ENCODE measurements at regions not wholly inside any gene's neighbourhood (a gene's known extent, or its start where the extent isn't known, plus 50 kb on each side); places are given as distances from the start of the nearest gene placed in this dataset.

GRCh38 chr5:33312571-33313549, 127.9 kb upstream of the TARS1 start:
- Mint-ChIP-seq H3K36me3 (no peaks in the 10 kb centered on the region), H3K27ac (no peak overlapping the region), H3K9me3 (peaks cover 0 to 3% (median 3%) of the 10 kb centered on the region in 7 donors), H3K4me3 (no peak overlapping the region), H3K27me3 (no peaks in the 10 kb centered on the region), H3K4me1 (no peaks in the 10 kb centered on the region)
- H3K9me3 ChIP-seq (ENCODE audit: control insufficient read depth in 2 of 2, low read length in 2 of 2) = no peaks in the 10 kb centered on the region
- DNase-seq (no peak), ATAC-seq (ENCODE audit: low read depth in 2 of 2) (no peak)
- H3K4me3 ChIP-seq (ENCODE audit: low read depth, low read length) = no peak overlapping the region
- H3K27ac ChIP-seq (ENCODE audit: insufficient read depth, low read length, poor library complexity, severe bottlenecking) = no peak overlapping the region
- H3K4me1 ChIP-seq (ENCODE audit: control insufficient read depth, insufficient read depth, low read length, poor library complexity, severe bottlenecking) = no peaks in the 10 kb centered on the region
- no peaks in the 10 kb centered on the region for H3K27me3 ChIP-seq (ENCODE audit: control insufficient read depth, insufficient read depth, low read length)
- no peaks in the 10 kb centered on the region for H3K36me3 ChIP-seq (ENCODE audit: control insufficient read depth, insufficient read depth, low read length)

GRCh38 chr5:33315189-33315588, 125.6 kb upstream of the TARS1 start:
- Histone ChIP-seq H3K27me3 (ENCODE audit: control insufficient read depth, insufficient read depth, low read length) (no peaks in the 10 kb centered on the region), H3K4me1 (ENCODE audit: control insufficient read depth, insufficient read depth, low read length, poor library complexity, severe bottlenecking) (no peaks in the 10 kb centered on the region), H3K36me3 (ENCODE audit: control insufficient read depth, insufficient read depth, low read length) (no peaks in the 10 kb centered on the region), H3K4me3 (ENCODE audit: low read depth, low read length) (no peak overlapping the region), H3K27ac (ENCODE audit: insufficient read depth, low read length, poor library complexity, severe bottlenecking) (no peak overlapping the region), H3K9me3 (ENCODE audit: control insufficient read depth in 2 of 2, low read length in 2 of 2) (no peaks in the 10 kb centered on the region)
- Mint-ChIP-seq H3K27ac (no peak overlapping the region), H3K4me3 (no peak overlapping the region), H3K9me3 (peaks cover 0 to 3% (median 3%) of the 10 kb centered on the region in 7 donors), H3K36me3 (no peaks in the 10 kb centered on the region), H3K27me3 (no peaks in the 10 kb centered on the region), H3K4me1 (no peaks in the 10 kb centered on the region)
- ATAC-seq (ENCODE audit: low read depth in 2 of 2) = no peak
- DNase-seq = no peak

- H3K4me3 ChIP-seq (ENCODE audit: low read depth, low read length) = no peak overlapping the region
- no peaks in the 10 kb centered on the region for H3K4me1 ChIP-seq (ENCODE audit: control insufficient read depth, insufficient read depth, low read length, poor library complexity, severe bottlenecking)
- Mint-ChIP-seq H3K27me3 (no peaks in the 10 kb centered on the region), H3K27ac (no peak overlapping the region), H3K9me3 (peaks cover 0 to 3% (median 0%) of the 10 kb centered on the region in 7 donors), H3K36me3 (no peaks in the 10 kb centered on the region), H3K4me3 (no peak overlapping the region), H3K4me1 (no peaks in the 10 kb centered on the region)
- ATAC-seq (ENCODE audit: low read depth in 2 of 2) = no peak
- no peaks in the 10 kb centered on the region for H3K9me3 ChIP-seq (ENCODE audit: control insufficient read depth in 2 of 2, low read length in 2 of 2)
- DNase-seq = no peak
- H3K36me3 ChIP-seq (ENCODE audit: control insufficient read depth, insufficient read depth, low read length) = no peaks in the 10 kb centered on the region
- no peaks in the 10 kb centered on the region for H3K27me3 ChIP-seq (ENCODE audit: control insufficient read depth, insufficient read depth, low read length)
- no peak overlapping the region for H3K27ac ChIP-seq (ENCODE audit: insufficient read depth, low read length, poor library complexity, severe bottlenecking)
Measured at GRCh38 chr5:33316773-33317172, 124.0 kb upstream of the TARS1 start.

- Mint-ChIP-seq H3K27me3 (no peaks in the 10 kb centered on the region), H3K4me3 (no peak overlapping the region), H3K27ac (no peak overlapping the region), H3K36me3 (no peaks in the 10 kb centered on the region), H3K9me3 (peaks cover 0 to 3% (median 0%) of the 10 kb centered on the region in 7 donors), H3K4me1 (no peaks in the 10 kb centered on the region)
- Histone ChIP-seq H3K36me3 (ENCODE audit: control insufficient read depth, insufficient read depth, low read length) (no peaks in the 10 kb centered on the region), H3K4me1 (ENCODE audit: control insufficient read depth, insufficient read depth, low read length, poor library complexity, severe bottlenecking) (no peaks in the 10 kb centered on the region), H3K27me3 (ENCODE audit: control insufficient read depth, insufficient read depth, low read length) (no peaks in the 10 kb centered on the region), H3K9me3 (ENCODE audit: control insufficient read depth in 2 of 2, low read length in 2 of 2) (no peaks in the 10 kb centered on the region), H3K27ac (ENCODE audit: insufficient read depth, low read length, poor library complexity, severe bottlenecking) (no peak overlapping the region), H3K4me3 (ENCODE audit: low read depth, low read length) (no peak overlapping the region)
- no peak for ATAC-seq (ENCODE audit: low read depth in 2 of 2)
- DNase-seq = no peak
Measured at GRCh38 chr5:33317271-33317670, 123.5 kb upstream of the TARS1 start.

GRCh38 chr5:33319151-33319550, 121.6 kb upstream of the TARS1 start:
- Histone ChIP-seq H3K4me3 (ENCODE audit: low read depth, low read length) (no peak overlapping the region), H3K27me3 (ENCODE audit: control insufficient read depth, insufficient read depth, low read length) (no peaks in the 10 kb centered on the region), H3K9me3 (ENCODE audit: control insufficient read depth in 2 of 2, low read length in 2 of 2) (no peaks in the 10 kb centered on the region), H3K27ac (ENCODE audit: insufficient read depth, low read length, poor library complexity, severe bottlenecking) (no peak overlapping the region), H3K4me1 (ENCODE audit: control insufficient read depth, insufficient read depth, low read length, poor library complexity, severe bottlenecking) (no peaks in the 10 kb centered on the region), H3K36me3 (ENCODE audit: control insufficient read depth, insufficient read depth, low read length) (no peaks in the 10 kb centered on the region)
- Mint-ChIP-seq H3K9me3 (peaks cover 0 to 1% (median 0%) of the 10 kb centered on the region in 7 donors), H3K36me3 (no peaks in the 10 kb centered on the region), H3K4me1 (no peaks in the 10 kb centered on the region), H3K27ac (no peak overlapping the region), H3K27me3 (no peaks in the 10 kb centered on the region), H3K4me3 (no peak overlapping the region)
- DNase-seq = no peak
- ATAC-seq (ENCODE audit: low read depth in 2 of 2) = no peak

- no peaks in the 10 kb centered on the region for H3K27me3 Mint-ChIP-seq
- Histone ChIP-seq H3K27ac (ENCODE audit: insufficient read depth, low read length, poor library complexity, severe bottlenecking) (no peak overlapping the region), H3K4me1 (ENCODE audit: control insufficient read depth, insufficient read depth, low read length, poor library complexity, severe bottlenecking) (no peaks in the 10 kb centered on the region), H3K36me3 (ENCODE audit: control insufficient read depth, insufficient read depth, low read length) (no peaks in the 10 kb centered on the region), H3K27me3 (ENCODE audit: control insufficient read depth, insufficient read depth, low read length) (no peaks in the 10 kb centered on the region), H3K9me3 (ENCODE audit: control insufficient read depth in 2 of 2, low read length in 2 of 2) (no peaks in the 10 kb centered on the region), H3K4me3 (ENCODE audit: low read depth, low read length) (no peak overlapping the region)
- ATAC-seq (ENCODE audit: low read depth in 2 of 2) (no peak), DNase-seq (no peak)
- H3K4me3 Mint-ChIP-seq = no peak overlapping the region
- H3K4me1 Mint-ChIP-seq = no peaks in the 10 kb centered on the region
- H3K27ac Mint-ChIP-seq = no peak overlapping the region
- peaks cover 0 to 4% (median 0%) of the 10 kb centered on the region in 7 donors for H3K9me3 Mint-ChIP-seq
- no peaks in the 10 kb centered on the region for H3K36me3 Mint-ChIP-seq
Measured at GRCh38 chr5:33319841-33320240, 120.9 kb upstream of the TARS1 start.

GRCh38 chr5:33321026-33321425, 119.7 kb upstream of the TARS1 start:
- H3K36me3 Mint-ChIP-seq = no peaks in the 10 kb centered on the region
- Histone ChIP-seq H3K9me3 (ENCODE audit: control insufficient read depth in 2 of 2, low read length in 2 of 2) (no peaks in the 10 kb centered on the region), H3K27ac (ENCODE audit: insufficient read depth, low read length, poor library complexity, severe bottlenecking) (no peak overlapping the region), H3K36me3 (ENCODE audit: control insufficient read depth, insufficient read depth, low read length) (no peaks in the 10 kb centered on the region), H3K4me3 (ENCODE audit: low read depth, low read length) (no peak overlapping the region), H3K4me1 (ENCODE audit: control insufficient read depth, insufficient read depth, low read length, poor library complexity, severe bottlenecking) (no peaks in the 10 kb centered on the region), H3K27me3 (ENCODE audit: control insufficient read depth, insufficient read depth, low read length) (no peaks in the 10 kb centered on the region)
- no peaks in the 10 kb centered on the region for H3K4me1 Mint-ChIP-seq
- H3K27ac Mint-ChIP-seq = no peak overlapping the region
- H3K27me3 Mint-ChIP-seq = no peaks in the 10 kb centered on the region
- ATAC-seq (ENCODE audit: low read depth in 2 of 2) (no peak), DNase-seq (no peak)
- no peak overlapping the region for H3K4me3 Mint-ChIP-seq
- H3K9me3 Mint-ChIP-seq = peaks cover 0 to 4% (median 0%) of the 10 kb centered on the region in 7 donors

- no peaks in the 10 kb centered on the region for H3K4me1 Mint-ChIP-seq
Measured at GRCh38 chr5:33322632-33323031, 118.1 kb upstream of the TARS1 start.

More at GRCh38 chr5:33322632-33323031, 118.1 kb upstream of the TARS1 start:
- Mint-ChIP-seq H3K4me3 (no peak overlapping the region), H3K27ac (no peak overlapping the region), H3K27me3 (no peaks in the 10 kb centered on the region), H3K9me3 (peaks cover 0 to 4% (median 0%) of the 10 kb centered on the region in 7 donors), H3K36me3 (no peaks in the 10 kb centered on the region)
- Histone ChIP-seq H3K4me1 (ENCODE audit: control insufficient read depth, insufficient read depth, low read length, poor library complexity, severe bottlenecking) (no peaks in the 10 kb centered on the region), H3K9me3 (ENCODE audit: control insufficient read depth in 2 of 2, low read length in 2 of 2) (no peaks in the 10 kb centered on the region), H3K4me3 (ENCODE audit: low read depth, low read length) (no peak overlapping the region), H3K27ac (ENCODE audit: insufficient read depth, low read length, poor library complexity, severe bottlenecking) (no peak overlapping the region), H3K36me3 (ENCODE audit: control insufficient read depth, insufficient read depth, low read length) (no peaks in the 10 kb centered on the region), H3K27me3 (ENCODE audit: control insufficient read depth, insufficient read depth, low read length) (no peaks in the 10 kb centered on the region)
- no peak for DNase-seq
- ATAC-seq (ENCODE audit: low read depth in 2 of 2) = no peak
